WTC11 (cell line): ENCODE measurements at regions not wholly inside any gene's neighbourhood (a gene's known extent, or its start where the extent isn't known, plus 50 kb on each side); places are given as distances from the start of the nearest gene placed in this dataset.
"Not testable (repeated sequence)": the region's sequence is repeated elsewhere in the genome, so short reads cannot be mapped to it uniquely, and the experiment has no call there.

Experiments
- ATAC-seq: fragments of 200-7000 bp; cut with Tn5 transposase; 2 replicates; pipeline ENCODE4 v1.10.0; 2021; ENCODE audit warnings: mild to moderate bottlenecking, moderate library complexity
- CTCF ChIA-PET: fragments of 300-600 bp; sonication (Branson Sonifier 250); formaldehyde crosslinking; loops from one replicate; lab custom pipeline; 2021; ENCODE audit warnings: antibody characterized with exemption; lab: Charles Lee
- POLR2A ChIA-PET: fragments of 350-600 bp; sonication (Branson Sonifier 250); formaldehyde crosslinking; loops from one replicate; lab custom pipeline; 2021; ENCODE audit warnings: antibody characterized with exemption; lab: Charles Lee
- DNase-seq: peaks from one replicate; pipeline ENCODE4 v3.0.0; 2021; ENCODE audit warnings: low spot score
- H3K27ac Mint-ChIP-seq: 2 replicates; pipeline ENCODE4 v1.8.0; 2021; ENCODE audit warnings: mixed read lengths
- H3K27me3 Mint-ChIP-seq: 2 replicates; pipeline ENCODE4 v1.8.0; 2021; ENCODE audit warnings: low read depth, mild to moderate bottlenecking, moderate library complexity, mixed read lengths
- H3K36me3 Mint-ChIP-seq: 2 replicates; pipeline ENCODE4 v1.8.0; 2021; ENCODE audit warnings: mixed read lengths
- H3K4me1 Mint-ChIP-seq: 2 replicates; pipeline ENCODE4 v1.8.0; 2022; ENCODE audit warnings: mixed read lengths
- H3K4me3 Mint-ChIP-seq: 2 replicates; pipeline ENCODE4 v1.8.0; 2021; ENCODE audit warnings: mild to moderate bottlenecking, moderate library complexity, mixed read lengths
- H3K9me3 Mint-ChIP-seq: 2 replicates; pipeline ENCODE4 v1.8.0; 2021; ENCODE audit warnings: mixed read lengths
- CREB1 ChIP-seq: sonication (generic); formaldehyde crosslinking; IDR thresholded peaks from 2 replicates; pipeline ENCODE4 v1.8.0; 2023; ENCODE audit warnings: mild to moderate bottlenecking, missing genetic modification reagents
- EMX1 ChIP-seq: fragments of 250-450 bp; sonication (Bioruptor Pico); IDR thresholded peaks from 2 replicates; pipeline ENCODE4 v1.8.0; 2021; ENCODE audit warnings: mild to moderate bottlenecking
- GTF2I ChIP-seq: fragments of 250-450 bp; sonication (Bioruptor Pico); conservative IDR thresholded peaks from 2 replicates; pipeline ENCODE4 v1.4.0; 2021; ENCODE audit warnings: mild to moderate bottlenecking
- HMGA2 ChIP-seq: fragments of 250-450 bp; sonication (Bioruptor Pico); IDR thresholded peaks from 2 replicates; pipeline ENCODE4 v1.4.0; 2021; ENCODE audit warnings: mild to moderate bottlenecking, moderate library complexity
- NFYB ChIP-seq: sonication (generic); formaldehyde crosslinking; conservative IDR thresholded peaks from 2 replicates; pipeline ENCODE4 v1.8.0; 2022; ENCODE audit warnings: low read depth, missing genetic modification reagents
- RELA ChIP-seq: sonication (generic); formaldehyde crosslinking; IDR thresholded peaks from 2 replicates; pipeline ENCODE4 v1.8.1; 2022; ENCODE audit warnings: missing genetic modification reagents, mild to moderate bottlenecking, borderline replicate concordance
- SMAD3 ChIP-seq: sonication (generic); formaldehyde crosslinking; IDR thresholded peaks from 2 replicates; pipeline ENCODE4 v1.8.0; 2022; ENCODE audit warnings: missing genetic modification reagents, mild to moderate bottlenecking, borderline replicate concordance
- SP1 ChIP-seq: sonication (generic); formaldehyde crosslinking; conservative IDR thresholded peaks from 2 replicates; pipeline ENCODE4 v1.8.1; 2022; ENCODE audit warnings: missing genetic modification reagents
- ZNF219 ChIP-seq: sonication (generic); formaldehyde crosslinking; IDR thresholded peaks from 2 replicates; pipeline ENCODE4 v1.8.0; 2023; ENCODE audit warnings: missing genetic modification reagents, mild to moderate bottlenecking, borderline replicate concordance
- ZNF317 ChIP-seq: sonication (generic); formaldehyde crosslinking; IDR thresholded peaks from 2 replicates; pipeline ENCODE4 v1.8.1; 2023; ENCODE audit warnings: low read depth, mild to moderate bottlenecking, moderate library complexity, missing genetic modification reagents, borderline replicate concordance
- ZNF396 ChIP-seq: fragments of 250-450 bp; sonication (Bioruptor Pico); IDR thresholded peaks from 2 replicates; pipeline ENCODE4 v1.8.0; 2021; ENCODE audit warnings: mild to moderate bottlenecking, moderate library complexity, borderline replicate concordance
- ZNF671 ChIP-seq: fragments of 250-450 bp; sonication (Bioruptor Pico); IDR thresholded peaks from 2 replicates; pipeline ENCODE4 v1.8.0; 2021; ENCODE audit warnings: mild to moderate bottlenecking
- TF ChIP-seq, protein P1 (sequence below): sonication (generic); formaldehyde crosslinking; conservative IDR thresholded peaks from 2 replicates; pipeline ENCODE4 v1.8.1; 2023; ENCODE audit warnings: mild to moderate bottlenecking, low read depth, missing genetic modification reagents, moderate library complexity
- TF ChIP-seq, protein P2 (sequence below): fragments of 250-450 bp; sonication (Bioruptor Pico); IDR thresholded peaks from 2 replicates; pipeline ENCODE4 v2.1.2; 2022; ENCODE audit warnings: mild to moderate bottlenecking, moderate library complexity
- TF ChIP-seq, protein P3 (sequence below): fragments of 200-600 bp; IDR thresholded peaks from 2 replicates; pipeline ENCODE4 v1.8.0; 2022; ENCODE audit warnings: antibody characterized with exemption
- TF ChIP-seq, protein P4 (sequence below): sonication (generic); formaldehyde crosslinking; IDR thresholded peaks from 2 replicates; pipeline ENCODE4 v1.8.0; 2022; ENCODE audit warnings: mild to moderate bottlenecking, missing genetic modification reagents
- TF ChIP-seq, protein P5 (sequence below): sonication (generic); formaldehyde crosslinking; IDR thresholded peaks from 2 replicates; pipeline ENCODE4 v1.8.1; 2023; ENCODE audit warnings: mild to moderate bottlenecking, missing genetic modification reagents

DNA sequence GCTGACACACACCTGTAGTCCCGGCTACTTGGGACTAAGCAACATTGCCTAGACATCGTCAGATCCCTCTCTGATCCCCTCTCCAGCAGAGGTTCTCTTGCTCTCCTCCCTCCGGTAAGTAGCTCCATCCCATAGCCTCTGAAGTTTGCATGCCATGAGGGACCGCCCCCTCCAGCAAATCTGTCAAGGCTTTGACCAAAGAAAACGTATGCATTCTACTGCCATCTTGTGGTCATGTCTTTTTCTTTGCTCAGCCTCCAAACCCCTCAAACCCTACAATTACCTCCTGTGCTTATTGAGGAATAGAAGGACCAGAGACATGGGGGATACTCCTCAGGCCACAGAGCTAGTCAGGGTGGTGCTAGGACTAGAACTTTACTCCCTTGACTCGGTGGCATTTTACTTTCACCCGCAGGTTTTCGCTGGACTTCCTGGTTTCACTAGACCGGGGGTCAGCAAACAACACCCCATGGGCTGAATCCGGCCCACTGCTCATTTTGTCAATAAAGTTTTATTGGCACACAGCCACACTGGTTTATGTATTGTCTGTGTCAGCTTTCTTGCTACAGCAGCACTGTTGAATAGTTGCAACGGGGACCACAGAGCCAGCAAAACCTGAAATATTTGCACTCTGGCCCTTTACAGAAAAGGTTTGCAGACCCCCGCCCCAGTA is 202.6 kb upstream of the FOXK1 start:
- Mint-ChIP-seq H3K9me3 (peaks cover 28% of the 10 kb centered on the region), H3K36me3 (peaks cover 11% of the 10 kb centered on the region), H3K27ac (no peak overlapping the region), H3K27me3 (peaks cover 3% of the 10 kb centered on the region; the same call in 1 of the 2 replicates), H3K4me3 (no peak overlapping the region), H3K4me1 (no peaks in the 10 kb centered on the region)
- peak; percentile 70 for DNase-seq
- TF ChIP-seq, protein P1, sequence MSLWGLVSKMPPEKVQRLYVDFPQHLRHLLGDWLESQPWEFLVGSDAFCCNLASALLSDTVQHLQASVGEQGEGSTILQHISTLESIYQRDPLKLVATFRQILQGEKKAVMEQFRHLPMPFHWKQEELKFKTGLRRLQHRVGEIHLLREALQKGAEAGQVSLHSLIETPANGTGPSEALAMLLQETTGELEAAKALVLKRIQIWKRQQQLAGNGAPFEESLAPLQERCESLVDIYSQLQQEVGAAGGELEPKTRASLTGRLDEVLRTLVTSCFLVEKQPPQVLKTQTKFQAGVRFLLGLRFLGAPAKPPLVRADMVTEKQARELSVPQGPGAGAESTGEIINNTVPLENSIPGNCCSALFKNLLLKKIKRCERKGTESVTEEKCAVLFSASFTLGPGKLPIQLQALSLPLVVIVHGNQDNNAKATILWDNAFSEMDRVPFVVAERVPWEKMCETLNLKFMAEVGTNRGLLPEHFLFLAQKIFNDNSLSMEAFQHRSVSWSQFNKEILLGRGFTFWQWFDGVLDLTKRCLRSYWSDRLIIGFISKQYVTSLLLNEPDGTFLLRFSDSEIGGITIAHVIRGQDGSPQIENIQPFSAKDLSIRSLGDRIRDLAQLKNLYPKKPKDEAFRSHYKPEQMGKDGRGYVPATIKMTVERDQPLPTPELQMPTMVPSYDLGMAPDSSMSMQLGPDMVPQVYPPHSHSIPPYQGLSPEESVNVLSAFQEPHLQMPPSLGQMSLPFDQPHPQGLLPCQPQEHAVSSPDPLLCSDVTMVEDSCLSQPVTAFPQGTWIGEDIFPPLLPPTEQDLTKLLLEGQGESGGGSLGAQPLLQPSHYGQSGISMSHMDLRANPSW (CRISPR knock-in tag): no peak
- TF ChIP-seq, protein P2, sequence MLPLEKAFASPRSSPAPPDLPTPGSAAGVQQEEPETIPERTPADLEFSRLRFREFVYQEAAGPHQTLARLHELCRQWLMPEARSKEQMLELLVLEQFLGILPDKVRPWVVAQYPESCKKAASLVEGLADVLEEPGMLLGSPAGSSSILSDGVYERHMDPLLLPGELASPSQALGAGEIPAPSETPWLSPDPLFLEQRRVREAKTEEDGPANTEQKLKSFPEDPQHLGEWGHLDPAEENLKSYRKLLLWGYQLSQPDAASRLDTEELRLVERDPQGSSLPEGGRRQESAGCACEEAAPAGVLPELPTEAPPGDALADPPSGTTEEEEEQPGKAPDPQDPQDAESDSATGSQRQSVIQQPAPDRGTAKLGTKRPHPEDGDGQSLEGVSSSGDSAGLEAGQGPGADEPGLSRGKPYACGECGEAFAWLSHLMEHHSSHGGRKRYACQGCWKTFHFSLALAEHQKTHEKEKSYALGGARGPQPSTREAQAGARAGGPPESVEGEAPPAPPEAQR: no peak
- TF ChIP-seq RELA (CRISPR knock-in tag) (no peak), ZNF671 (CRISPR knock-in tag) (no peak), NFYB (CRISPR knock-in tag) (no peak)
- TF ChIP-seq, protein P3, sequence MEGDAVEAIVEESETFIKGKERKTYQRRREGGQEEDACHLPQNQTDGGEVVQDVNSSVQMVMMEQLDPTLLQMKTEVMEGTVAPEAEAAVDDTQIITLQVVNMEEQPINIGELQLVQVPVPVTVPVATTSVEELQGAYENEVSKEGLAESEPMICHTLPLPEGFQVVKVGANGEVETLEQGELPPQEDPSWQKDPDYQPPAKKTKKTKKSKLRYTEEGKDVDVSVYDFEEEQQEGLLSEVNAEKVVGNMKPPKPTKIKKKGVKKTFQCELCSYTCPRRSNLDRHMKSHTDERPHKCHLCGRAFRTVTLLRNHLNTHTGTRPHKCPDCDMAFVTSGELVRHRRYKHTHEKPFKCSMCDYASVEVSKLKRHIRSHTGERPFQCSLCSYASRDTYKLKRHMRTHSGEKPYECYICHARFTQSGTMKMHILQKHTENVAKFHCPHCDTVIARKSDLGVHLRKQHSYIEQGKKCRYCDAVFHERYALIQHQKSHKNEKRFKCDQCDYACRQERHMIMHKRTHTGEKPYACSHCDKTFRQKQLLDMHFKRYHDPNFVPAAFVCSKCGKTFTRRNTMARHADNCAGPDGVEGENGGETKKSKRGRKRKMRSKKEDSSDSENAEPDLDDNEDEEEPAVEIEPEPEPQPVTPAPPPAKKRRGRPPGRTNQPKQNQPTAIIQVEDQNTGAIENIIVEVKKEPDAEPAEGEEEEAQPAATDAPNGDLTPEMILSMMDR: peak; percentile 34; the same call in 1 of the 2 replicates
- ATAC-seq: peak; percentile 97
- POLR2A ChIA-PET: no interaction called here
- CTCF ChIA-PET: interaction anchor here (0.6 to 1.5 kb wide), 23 partner anchors 10 to 1897 kb away, joined by 3 to 22 read pairs (median 4); no protein-coding TSS in a partner anchor

DNA sequence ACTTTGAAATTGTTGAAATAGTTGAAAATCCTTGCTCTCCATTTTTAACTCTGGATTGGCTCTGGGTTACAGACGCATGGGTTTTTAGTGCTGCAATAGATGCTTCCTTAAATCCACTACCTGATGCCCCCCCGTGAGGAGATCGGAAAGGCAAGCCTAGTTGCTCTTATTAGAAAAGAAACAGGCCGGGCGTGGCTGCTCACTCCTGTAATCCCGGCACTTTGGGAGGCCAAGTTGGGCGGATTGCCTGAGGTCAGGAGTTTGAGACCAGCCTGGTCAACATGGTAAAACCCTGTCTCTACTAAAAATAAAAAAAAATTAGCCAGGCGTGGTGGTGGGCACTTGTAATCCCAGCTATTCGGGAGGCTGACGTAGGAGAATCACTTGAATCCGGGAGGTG is 202.0 kb upstream of the FOXK1 start:
- H3K4me3 Mint-ChIP-seq, ATAC-seq, H3K4me1 Mint-ChIP-seq, H3K27me3 Mint-ChIP-seq, DNase-seq, H3K27ac Mint-ChIP-seq, POLR2A ChIA-PET: not testable (repeated sequence)
- peaks cover 11% of the 10 kb centered on the region for H3K36me3 Mint-ChIP-seq
- CTCF ChIA-PET: interaction anchor here (0.9 to 1.5 kb wide), 8 partner anchors 11 to 813 kb away, joined by 3 to 22 read pairs (median 4); no protein-coding TSS in a partner anchor
- peaks cover 26% of the 10 kb centered on the region for H3K9me3 Mint-ChIP-seq

DNA sequence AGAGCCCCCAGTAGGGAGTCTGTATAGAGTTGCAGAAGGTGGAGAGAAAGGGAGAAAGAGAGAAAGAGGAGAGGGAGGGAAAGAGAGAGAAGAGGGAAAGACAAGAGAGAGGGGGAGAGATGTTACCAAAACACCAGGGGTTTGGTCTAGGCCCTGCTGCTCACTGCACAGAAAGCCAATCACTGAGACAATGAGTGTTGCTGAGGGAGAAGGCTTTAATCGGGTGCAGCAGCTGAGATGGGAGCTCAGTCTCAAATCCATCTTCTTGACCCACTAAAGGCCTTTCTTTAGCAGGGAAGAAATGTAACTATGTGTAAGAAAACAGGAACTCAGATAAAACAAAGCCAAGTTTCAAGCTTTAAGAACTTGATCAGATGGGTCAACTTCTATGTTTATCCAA is 198.2 kb upstream of the FOXK1 start:
- CTCF ChIA-PET: no interaction called here
- H3K4me1 Mint-ChIP-seq: no peaks in the 10 kb centered on the region
- TF ChIP-seq, protein P4, sequence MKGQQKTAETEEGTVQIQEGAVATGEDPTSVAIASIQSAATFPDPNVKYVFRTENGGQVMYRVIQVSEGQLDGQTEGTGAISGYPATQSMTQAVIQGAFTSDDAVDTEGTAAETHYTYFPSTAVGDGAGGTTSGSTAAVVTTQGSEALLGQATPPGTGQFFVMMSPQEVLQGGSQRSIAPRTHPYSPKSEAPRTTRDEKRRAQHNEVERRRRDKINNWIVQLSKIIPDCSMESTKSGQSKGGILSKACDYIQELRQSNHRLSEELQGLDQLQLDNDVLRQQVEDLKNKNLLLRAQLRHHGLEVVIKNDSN: no peak
- TF ChIP-seq HMGA2 (CRISPR knock-in tag): no peak
- TF ChIP-seq SP1: no peak
- TF ChIP-seq, all 79 proteins: peak for 0
- H3K27ac Mint-ChIP-seq: no peak overlapping the region
- H3K9me3 Mint-ChIP-seq: peaks cover 24% of the 10 kb centered on the region
- H3K27me3 Mint-ChIP-seq: peaks cover 3% of the 10 kb centered on the region
- ATAC-seq (no peak), DNase-seq (no peak)
- no peak overlapping the region for H3K4me3 Mint-ChIP-seq
- POLR2A ChIA-PET: no interaction called here
- H3K36me3 Mint-ChIP-seq: peaks cover 11% of the 10 kb centered on the region

DNA sequence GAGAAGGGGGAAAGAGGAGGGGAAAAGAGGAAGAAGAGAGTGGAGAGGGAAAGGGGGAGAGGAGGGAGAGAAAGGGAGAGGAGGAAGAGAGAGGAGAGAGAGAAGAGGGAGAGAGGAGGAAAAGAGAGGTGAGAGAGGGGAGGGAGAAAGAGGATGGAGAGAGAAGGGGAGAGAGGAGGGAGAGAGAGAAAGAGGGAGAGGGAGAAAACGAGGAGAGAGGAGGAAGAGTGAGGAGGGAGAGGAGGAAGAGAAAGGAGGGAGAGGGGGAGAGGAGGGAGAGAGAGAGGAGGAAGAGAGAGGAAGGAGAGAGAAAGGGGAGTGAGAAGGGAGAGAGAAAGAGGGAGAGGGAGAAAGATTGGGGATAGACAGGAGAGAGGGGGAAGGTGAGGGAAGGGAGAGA is 197.6 kb upstream of the FOXK1 start:
- Mint-ChIP-seq H3K27ac (no peak overlapping the region), H3K36me3 (peaks cover 11% of the 10 kb centered on the region), H3K27me3 (peaks cover 3% of the 10 kb centered on the region), H3K4me1 (no peaks in the 10 kb centered on the region), H3K9me3 (peaks cover 27% of the 10 kb centered on the region), H3K4me3 (no peak overlapping the region)
- ChIA-PET POLR2A (interaction anchor here (0.6 kb wide), 1 partner anchor 260 kb away, joined by 3 read pairs; no protein-coding TSS in a partner anchor), CTCF (no interaction called here)
- no peak for ATAC-seq
- no peak for DNase-seq
- TF ChIP-seq GTF2I (CRISPR knock-in tag): no peak
- no peak for TF ChIP-seq ZNF317 (CRISPR knock-in tag)
- no peak for TF ChIP-seq CREB1
- no peak for TF ChIP-seq ZNF396 (CRISPR knock-in tag)
- TF ChIP-seq SMAD3 (CRISPR knock-in tag): no peak
- TF ChIP-seq, protein P5, sequence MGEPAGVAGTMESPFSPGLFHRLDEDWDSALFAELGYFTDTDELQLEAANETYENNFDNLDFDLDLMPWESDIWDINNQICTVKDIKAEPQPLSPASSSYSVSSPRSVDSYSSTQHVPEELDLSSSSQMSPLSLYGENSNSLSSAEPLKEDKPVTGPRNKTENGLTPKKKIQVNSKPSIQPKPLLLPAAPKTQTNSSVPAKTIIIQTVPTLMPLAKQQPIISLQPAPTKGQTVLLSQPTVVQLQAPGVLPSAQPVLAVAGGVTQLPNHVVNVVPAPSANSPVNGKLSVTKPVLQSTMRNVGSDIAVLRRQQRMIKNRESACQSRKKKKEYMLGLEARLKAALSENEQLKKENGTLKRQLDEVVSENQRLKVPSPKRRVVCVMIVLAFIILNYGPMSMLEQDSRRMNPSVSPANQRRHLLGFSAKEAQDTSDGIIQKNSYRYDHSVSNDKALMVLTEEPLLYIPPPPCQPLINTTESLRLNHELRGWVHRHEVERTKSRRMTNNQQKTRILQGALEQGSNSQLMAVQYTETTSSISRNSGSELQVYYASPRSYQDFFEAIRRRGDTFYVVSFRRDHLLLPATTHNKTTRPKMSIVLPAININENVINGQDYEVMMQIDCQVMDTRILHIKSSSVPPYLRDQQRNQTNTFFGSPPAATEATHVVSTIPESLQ (CRISPR knock-in tag): no peak
- no peak for TF ChIP-seq ZNF219 (CRISPR knock-in tag)
- TF ChIP-seq EMX1: no peak
